ENCODE measurements at regions not wholly inside any gene's neighbourhood (a gene's known extent, or its start where the extent isn't known, plus 50 kb on each side); places are given as distances from the start of the nearest gene placed in this dataset.

GRCh38 chr12:77435446-77436091 is 370.2 kb upstream of the E2F7 start:
- H3K4me3 ChIP-seq (ENCODE audit: low read length) = no peak overlapping the region
- no peaks in the 10 kb centered on the region for H3K9me3 ChIP-seq (replicated peaks; ENCODE audit: control insufficient read depth, low read depth, low read length)
- DNase-seq = no peak
- H3K27me3 ChIP-seq (ENCODE audit: control insufficient read depth, insufficient read depth, low read length) = no peaks in the 10 kb centered on the region
- no peak overlapping the region for H3K27ac ChIP-seq (ENCODE audit: low read length)
- no peaks in the 10 kb centered on the region for H3K4me1 ChIP-seq (ENCODE audit: control insufficient read depth, insufficient read depth, low read length)
- 45% methylated on average over 3 of the region's 5 CpGs for WGBS (ENCODE audit: insufficient coverage)
- no peaks in the 10 kb centered on the region for H3K36me3 ChIP-seq (ENCODE audit: control insufficient read depth, insufficient read depth, low read length)

- Histone ChIP-seq H3K27ac (ENCODE audit: low read length) (no peak overlapping the region), H3K9me3 (replicated peaks; ENCODE audit: control insufficient read depth, low read depth, low read length) (no peaks in the 10 kb centered on the region), H3K27me3 (ENCODE audit: control insufficient read depth, insufficient read depth, low read length) (no peaks in the 10 kb centered on the region), H3K36me3 (ENCODE audit: control insufficient read depth, insufficient read depth, low read length) (no peaks in the 10 kb centered on the region), H3K4me3 (ENCODE audit: low read length) (no peak overlapping the region), H3K4me1 (ENCODE audit: control insufficient read depth, insufficient read depth, low read length) (no peaks in the 10 kb centered on the region)
- WGBS (ENCODE audit: insufficient coverage) = 0% methylated on average over 2 of the region's 3 CpGs
- peak; percentile 32 for DNase-seq
Observed at GRCh38 chr12:77433799-77434198, 368.4 kb upstream of the E2F7 start.

- H3K9me3 ChIP-seq (replicated peaks; ENCODE audit: control insufficient read depth, low read depth, low read length) = no peaks in the 10 kb centered on the region
- no peak overlapping the region for H3K4me3 ChIP-seq (ENCODE audit: low read length)
- no peaks in the 10 kb centered on the region for H3K27me3 ChIP-seq (ENCODE audit: control insufficient read depth, insufficient read depth, low read length)
- H3K4me1 ChIP-seq (ENCODE audit: control insufficient read depth, insufficient read depth, low read length) = no peaks in the 10 kb centered on the region
- H3K36me3 ChIP-seq (ENCODE audit: control insufficient read depth, insufficient read depth, low read length) = no peaks in the 10 kb centered on the region
- H3K27ac ChIP-seq (ENCODE audit: low read length) = no peak overlapping the region
- WGBS (ENCODE audit: insufficient coverage) = no CpG with 5 or more reads among the region's 1 CpG
- DNase-seq = peak; percentile 63
Observed at GRCh38 chr12:77429426-77429825, 364.1 kb upstream of the E2F7 start.

- Histone ChIP-seq H3K4me1 (ENCODE audit: control insufficient read depth, insufficient read depth, low read length) (no peaks in the 10 kb centered on the region), H3K9me3 (replicated peaks; ENCODE audit: control insufficient read depth, low read depth, low read length) (peaks cover 2% of the 10 kb centered on the region), H3K4me3 (ENCODE audit: low read length) (no peak overlapping the region), H3K27me3 (ENCODE audit: control insufficient read depth, insufficient read depth, low read length) (no peaks in the 10 kb centered on the region), H3K27ac (ENCODE audit: low read length) (no peak overlapping the region), H3K36me3 (ENCODE audit: control insufficient read depth, insufficient read depth, low read length) (no peaks in the 10 kb centered on the region)
- WGBS (ENCODE audit: insufficient coverage) = 100% methylated on average over 1 of the region's 2 CpGs
- no peak for DNase-seq
Observed at GRCh38 chr12:77421152-77421551, 355.8 kb upstream of the E2F7 start.

GRCh38 chr12:77409551-77409950 is 344.2 kb upstream of the E2F7 start:
- DNase-seq = no peak
- Histone ChIP-seq H3K27me3 (ENCODE audit: control insufficient read depth, insufficient read depth, low read length) (no peaks in the 10 kb centered on the region), H3K27ac (ENCODE audit: low read length) (no peak overlapping the region), H3K4me3 (ENCODE audit: low read length) (no peak overlapping the region), H3K4me1 (ENCODE audit: control insufficient read depth, insufficient read depth, low read length) (no peaks in the 10 kb centered on the region), H3K9me3 (replicated peaks; ENCODE audit: control insufficient read depth, low read depth, low read length) (no peaks in the 10 kb centered on the region), H3K36me3 (ENCODE audit: control insufficient read depth, insufficient read depth, low read length) (no peaks in the 10 kb centered on the region)

GRCh38 chr12:77407931-77408330 is 342.6 kb upstream of the E2F7 start:
- H3K4me1 ChIP-seq (ENCODE audit: control insufficient read depth, insufficient read depth, low read length) = no peaks in the 10 kb centered on the region
- H3K9me3 ChIP-seq (replicated peaks; ENCODE audit: control insufficient read depth, low read depth, low read length) = no peaks in the 10 kb centered on the region
- no peak overlapping the region for H3K4me3 ChIP-seq (ENCODE audit: low read length)
- no peaks in the 10 kb centered on the region for H3K36me3 ChIP-seq (ENCODE audit: control insufficient read depth, insufficient read depth, low read length)
- DNase-seq = peak; percentile 34
- H3K27ac ChIP-seq (ENCODE audit: low read length) = no peak overlapping the region
- no peaks in the 10 kb centered on the region for H3K27me3 ChIP-seq (ENCODE audit: control insufficient read depth, insufficient read depth, low read length)
- no CpG with 5 or more reads among the region's 1 CpG for WGBS (ENCODE audit: insufficient coverage)

GRCh38 chr12:77406219-77406905 is 341.0 kb upstream of the E2F7 start:
- Histone ChIP-seq H3K9me3 (replicated peaks; ENCODE audit: control insufficient read depth, low read depth, low read length) (no peaks in the 10 kb centered on the region), H3K27me3 (ENCODE audit: control insufficient read depth, insufficient read depth, low read length) (no peaks in the 10 kb centered on the region), H3K36me3 (ENCODE audit: control insufficient read depth, insufficient read depth, low read length) (no peaks in the 10 kb centered on the region), H3K27ac (ENCODE audit: low read length) (no peak overlapping the region), H3K4me1 (ENCODE audit: control insufficient read depth, insufficient read depth, low read length) (no peaks in the 10 kb centered on the region), H3K4me3 (ENCODE audit: low read length) (no peak overlapping the region)
- DNase-seq = no peak
- no CpG with 5 or more reads among the region's 4 CpGs for WGBS (ENCODE audit: insufficient coverage)

- WGBS (ENCODE audit: insufficient coverage) = no CpG with 5 or more reads among the region's 1 CpG
- Histone ChIP-seq H3K27me3 (ENCODE audit: control insufficient read depth, insufficient read depth, low read length) (no peaks in the 10 kb centered on the region), H3K27ac (ENCODE audit: low read length) (no peak overlapping the region), H3K4me1 (ENCODE audit: control insufficient read depth, insufficient read depth, low read length) (no peaks in the 10 kb centered on the region), H3K4me3 (ENCODE audit: low read length) (no peak overlapping the region), H3K9me3 (replicated peaks; ENCODE audit: control insufficient read depth, low read depth, low read length) (no peaks in the 10 kb centered on the region), H3K36me3 (ENCODE audit: control insufficient read depth, insufficient read depth, low read length) (no peaks in the 10 kb centered on the region)
- DNase-seq = peak; percentile 28
Observed at GRCh38 chr12:77402716-77403115, 337.3 kb upstream of the E2F7 start.

GRCh38 chr12:77401770-77402081 is 336.4 kb upstream of the E2F7 start:
- DNase-seq = peak; percentile 8
- no peaks in the 10 kb centered on the region for H3K36me3 ChIP-seq (ENCODE audit: control insufficient read depth, insufficient read depth, low read length)
- no peaks in the 10 kb centered on the region for H3K9me3 ChIP-seq (replicated peaks; ENCODE audit: control insufficient read depth, low read depth, low read length)
- no peaks in the 10 kb centered on the region for H3K4me1 ChIP-seq (ENCODE audit: control insufficient read depth, insufficient read depth, low read length)
- no peak overlapping the region for H3K4me3 ChIP-seq (ENCODE audit: low read length)
- H3K27ac ChIP-seq (ENCODE audit: low read length) = no peak overlapping the region
- H3K27me3 ChIP-seq (ENCODE audit: control insufficient read depth, insufficient read depth, low read length) = no peaks in the 10 kb centered on the region

- WGBS (ENCODE audit: insufficient coverage) = no CpG with 5 or more reads among the region's 3 CpGs
Observed at GRCh38 chr12:77401064-77401769, 335.8 kb upstream of the E2F7 start.

More at GRCh38 chr12:77401064-77401769, 335.8 kb upstream of the E2F7 start:
- Histone ChIP-seq H3K4me1 (ENCODE audit: control insufficient read depth, insufficient read depth, low read length) (no peaks in the 10 kb centered on the region), H3K36me3 (ENCODE audit: control insufficient read depth, insufficient read depth, low read length) (no peaks in the 10 kb centered on the region), H3K9me3 (replicated peaks; ENCODE audit: control insufficient read depth, low read depth, low read length) (no peaks in the 10 kb centered on the region), H3K27me3 (ENCODE audit: control insufficient read depth, insufficient read depth, low read length) (no peaks in the 10 kb centered on the region), H3K27ac (ENCODE audit: low read length) (no peak overlapping the region), H3K4me3 (ENCODE audit: low read length) (no peak overlapping the region)
- DNase-seq = no peak

Data from muscle of leg (tissue), 3 donors.